Activated CD4-positive, CD25-positive, alpha-beta regulatory T cell treated with anti-CD3 and anti-CD28 coated beads, Interleukin-2, amount 50 U/mL, for 16 hours (primary cell): ENCODE measurements at regions not wholly inside any gene's neighbourhood (a gene's known extent, or its start where the extent isn't known, plus 50 kb on each side); places are given as distances from the start of the nearest gene placed in this dataset.
"Not testable (repeated sequence)": the region's sequence is repeated elsewhere in the genome, so short reads cannot be mapped to it uniquely, and the experiment has no call there.

Experiments used
- DNase-seq: peaks from one replicate; pipeline ENCODE4 v3.0.0-alpha.2; 2020; ENCODE audit warnings: low read depth, low spot score

GRCh38 chr10:4170633-4171314 is 385.8 kb upstream of the KLF6 start:
- DNase-seq = no peak

DNA sequence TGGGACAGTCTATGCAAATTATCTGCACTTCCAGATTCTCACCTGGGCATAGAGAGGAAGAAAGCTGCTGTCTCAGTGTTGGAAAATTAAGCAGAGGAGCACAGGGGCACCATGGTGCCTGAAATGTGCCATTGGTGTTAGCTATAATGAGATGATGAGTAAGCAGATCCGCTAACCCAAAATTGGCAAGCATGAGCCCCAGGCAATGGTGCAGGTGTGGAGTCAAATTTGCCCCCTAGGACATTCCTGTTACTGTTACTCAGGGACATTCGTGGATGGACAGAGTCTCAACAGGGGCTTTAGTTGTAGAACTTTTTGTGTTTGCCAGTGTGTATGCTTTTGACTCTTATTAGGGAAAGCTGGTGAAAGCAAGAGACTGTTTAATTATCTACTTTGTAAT is 385.2 kb upstream of the KLF6 start:
- DNase-seq = no peak

DNA sequence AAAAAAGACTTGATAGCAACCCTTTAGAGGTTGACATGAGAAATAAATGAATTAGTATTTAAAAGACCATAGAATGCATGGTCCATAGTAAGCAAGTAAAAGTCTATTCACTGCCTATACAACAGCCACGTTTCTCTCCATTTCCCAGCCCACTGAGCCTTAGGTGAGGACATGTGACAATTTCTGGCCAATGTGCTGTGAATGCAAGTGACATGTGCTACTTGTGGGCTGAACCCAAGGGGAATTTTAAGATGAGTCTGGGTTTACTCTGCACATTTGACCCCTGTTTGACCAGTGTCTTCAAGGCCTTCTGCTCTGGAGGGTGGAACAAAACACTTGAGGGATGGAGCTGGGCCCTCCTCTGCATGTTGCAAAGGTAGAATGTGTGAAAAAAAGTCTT is 384.4 kb upstream of the KLF6 start:
- no peak for DNase-seq

GRCh38 chr10:4167216-4167615 is 382.2 kb upstream of the KLF6 start:
- DNase-seq = no peak

DNA sequence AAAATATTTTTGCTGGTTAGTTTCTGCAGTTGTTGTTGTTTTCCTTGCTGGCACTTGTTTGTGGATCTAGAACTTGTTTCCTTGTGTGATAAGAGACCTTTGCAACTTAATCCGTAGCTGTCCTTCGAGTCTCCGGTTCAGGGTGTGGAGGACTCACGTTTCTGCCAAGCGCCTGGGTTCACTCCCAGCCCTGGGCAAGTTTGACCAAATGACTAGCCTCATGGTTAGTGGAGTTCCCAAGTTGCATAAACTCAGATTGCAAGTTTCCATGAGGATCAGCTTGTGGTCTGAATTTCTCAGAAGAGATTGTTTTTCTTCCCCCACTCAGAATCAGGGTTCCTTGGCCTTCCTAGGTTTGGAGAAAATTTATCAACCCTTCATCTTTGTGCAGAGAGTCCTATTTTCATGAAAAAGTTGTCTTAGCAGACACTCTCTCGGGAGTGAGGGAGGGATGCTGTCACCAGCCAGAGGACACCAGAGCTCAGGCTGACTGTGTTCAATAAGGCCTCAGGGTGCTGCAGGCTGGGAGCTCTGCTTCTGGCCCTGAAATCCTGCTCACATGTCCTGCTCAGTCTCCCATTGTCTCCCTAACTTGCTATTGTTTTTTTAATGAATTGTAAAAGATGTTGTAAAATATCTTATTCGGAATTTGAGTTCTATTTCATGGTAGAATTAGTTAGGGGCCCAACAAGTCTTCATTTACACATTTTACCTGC is 377.7 kb upstream of the KLF6 start:
- no peak for DNase-seq

- DNase-seq = no peak
Observed at GRCh38 chr10:4159173-4159572, 374.2 kb upstream of the KLF6 start.

- no peak for DNase-seq
Observed at GRCh38 chr10:4154191-4154715, 369.2 kb upstream of the KLF6 start.

DNA sequence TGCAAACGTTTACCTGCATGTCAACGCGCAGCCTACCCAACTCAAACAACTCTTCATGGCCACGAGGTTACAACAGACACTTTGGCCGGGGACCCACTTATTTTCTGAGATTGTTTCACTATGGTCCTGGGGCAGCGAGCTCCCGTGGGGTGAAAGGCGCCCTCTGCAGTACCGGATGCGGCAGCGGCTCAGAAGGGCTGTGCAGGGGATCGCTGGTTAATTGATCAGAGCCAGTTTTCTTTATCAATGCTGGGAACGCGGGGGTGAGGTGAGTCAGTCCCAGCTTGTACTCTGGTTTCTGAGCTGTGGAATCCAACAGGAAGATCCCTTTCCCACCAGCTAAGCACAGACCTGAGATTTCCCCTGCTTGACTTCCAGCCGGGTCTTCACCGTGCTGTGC is 366.5 kb upstream of the KLF6 start:
- no peak for DNase-seq

- DNase-seq = no peak
Observed at GRCh38 chr10:4150676-4151075, 365.7 kb upstream of the KLF6 start.

DNA sequence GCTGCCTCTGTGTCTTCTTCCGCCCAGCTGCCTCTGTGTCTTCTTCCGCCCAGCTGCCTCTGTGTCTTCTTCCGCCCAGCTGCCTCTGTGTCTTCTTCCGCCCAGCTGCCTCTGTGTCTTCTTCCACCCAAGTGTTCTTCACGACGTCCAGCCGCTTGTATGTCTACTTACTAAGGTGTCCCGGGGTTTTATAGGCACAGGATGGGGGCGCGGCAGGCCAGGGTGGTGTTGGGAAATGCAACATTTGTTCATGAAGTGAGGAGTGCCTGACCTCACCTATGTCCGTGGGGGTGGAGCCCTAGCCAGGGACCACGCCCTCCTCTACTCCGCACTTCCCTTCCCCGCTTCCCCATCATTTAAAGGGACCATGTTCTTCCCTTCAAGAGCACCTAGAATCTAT is 364.5 kb upstream of the KLF6 start:
- not testable (repeated sequence) for DNase-seq

DNA sequence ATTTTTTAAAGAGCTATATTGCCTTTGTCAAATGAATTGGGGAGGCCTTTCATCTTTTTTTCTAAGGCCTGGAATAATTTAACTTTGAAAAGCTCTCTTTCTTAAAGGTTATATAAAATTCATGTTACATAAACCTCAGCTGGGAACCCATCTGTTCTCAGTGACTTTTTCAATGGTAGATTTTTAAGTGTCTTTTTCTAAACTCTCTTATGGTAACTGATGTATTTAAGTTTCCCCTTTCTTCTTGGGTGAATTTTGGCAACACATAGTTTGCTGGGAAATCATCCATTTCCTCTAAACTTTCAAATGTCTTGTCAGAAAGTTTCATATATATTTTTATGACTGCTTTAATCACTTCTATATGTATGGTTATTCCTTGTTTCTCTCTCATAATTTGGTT is 362.2 kb upstream of the KLF6 start:
- DNase-seq = no peak

DNA sequence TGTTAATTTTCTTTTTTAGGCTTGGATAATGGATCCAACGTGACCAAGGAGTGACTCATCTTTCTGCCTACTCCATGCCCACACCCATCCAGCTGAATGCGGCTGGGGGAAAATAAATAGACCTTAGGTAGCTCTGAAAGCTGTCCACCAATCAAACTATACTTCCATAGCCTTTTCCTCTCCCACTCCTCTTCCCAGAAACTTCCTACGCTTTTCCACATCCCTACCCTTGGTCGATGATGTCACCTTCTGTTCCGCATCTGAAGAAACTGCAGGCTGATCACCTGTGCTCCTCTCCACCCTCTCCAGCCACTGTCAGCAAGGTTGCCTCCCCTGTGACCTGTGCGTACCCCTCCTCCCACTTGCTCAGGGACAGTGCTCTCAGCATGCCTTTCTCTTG is 359.8 kb upstream of the KLF6 start:
- DNase-seq = no peak

- DNase-seq = no peak
Observed at GRCh38 chr10:4141471-4141870, 356.5 kb upstream of the KLF6 start.

- no peak for DNase-seq
Observed at GRCh38 chr10:4138146-4138721, 353.2 kb upstream of the KLF6 start.

- no peak for DNase-seq
Observed at GRCh38 chr10:4137299-4137698, 352.3 kb upstream of the KLF6 start.

- no peak for DNase-seq
Observed at GRCh38 chr10:4136121-4136520, 351.1 kb upstream of the KLF6 start.

- no peak for DNase-seq
Observed at GRCh38 chr10:4132216-4132556, 347.2 kb upstream of the KLF6 start.

- DNase-seq = no peak
Observed at GRCh38 chr10:4131407-4132215, 346.6 kb upstream of the KLF6 start.

DNA sequence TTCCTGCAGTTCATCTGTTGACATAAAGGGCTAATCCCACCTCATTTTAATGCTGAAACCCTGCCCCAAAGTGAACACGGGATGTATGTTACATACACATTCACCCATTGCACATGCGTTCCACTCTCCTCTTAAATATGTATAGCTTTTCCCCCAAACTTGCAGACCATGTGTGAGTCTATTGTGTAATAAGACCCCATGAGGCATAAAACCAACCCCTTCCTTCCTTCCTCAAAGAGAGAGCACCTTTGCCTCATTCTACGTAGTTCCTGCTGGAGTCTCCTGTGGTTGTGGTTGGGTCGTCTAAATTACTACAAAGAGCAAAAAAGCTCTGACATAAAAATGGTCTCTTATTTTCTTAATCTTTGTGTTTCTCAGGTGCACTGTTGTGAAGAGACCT is 345.7 kb upstream of the KLF6 start:
- DNase-seq = no peak

DNA sequence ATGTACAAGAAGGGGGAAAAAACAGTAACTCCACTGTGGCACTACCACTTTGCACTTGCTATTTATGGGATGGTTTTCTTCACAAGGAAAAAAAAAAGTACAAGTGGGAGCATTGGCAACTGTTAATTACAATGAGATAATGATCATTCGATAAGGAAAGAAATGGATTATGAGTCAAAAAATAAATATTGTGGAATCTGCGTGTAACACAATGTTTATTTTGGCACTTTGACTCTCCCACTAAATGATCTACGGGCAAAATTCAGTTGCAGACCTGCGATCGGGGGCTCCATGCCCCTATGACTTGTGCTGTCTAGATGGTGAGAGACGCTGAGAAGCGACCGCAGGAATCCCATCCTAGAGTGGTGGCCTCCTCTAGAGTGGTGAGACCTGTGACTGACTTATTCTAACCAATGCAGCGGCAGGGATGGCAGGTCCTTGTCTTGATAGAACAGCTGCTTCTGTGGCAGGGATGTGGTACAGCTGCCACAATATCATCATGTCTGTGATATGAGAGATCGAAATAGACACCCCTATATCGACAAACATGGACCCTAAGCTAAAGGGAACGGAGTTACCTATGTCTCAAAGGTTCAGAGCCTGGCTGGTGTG is 345.0 kb upstream of the KLF6 start:
- no peak for DNase-seq

- DNase-seq = no peak
Observed at GRCh38 chr10:4127518-4128315, 342.7 kb upstream of the KLF6 start.
